ENCODE measurements at regions not wholly inside any gene's neighbourhood (a gene's known extent, or its start where the extent isn't known, plus 50 kb on each side); places are given as distances from the start of the nearest gene placed in this dataset.

GRCh38 chr12:130227641-130228040 lies 65.4 kb downstream of the FZD10 start:
- Histone ChIP-seq H3K4me3 (ENCODE audit: low read length in 3 of 3) (no peak overlapping the region), H3K9ac (ENCODE audit: low read depth in 1 of 3, low read length in 3 of 3) (no peak overlapping the region), H3K4me1 (ENCODE audit: control insufficient read depth in 3 of 3, insufficient read depth in 3 of 3, low read length in 3 of 3) (no peaks in the 10 kb centered on the region), H3K36me3 (ENCODE audit: control insufficient read depth in 3 of 3, insufficient read depth in 3 of 3, low read length in 3 of 3) (no peaks in the 10 kb centered on the region), H3K27ac (ENCODE audit: low read depth, low read length) (no peak overlapping the region), H3K9me3 (ENCODE audit: control insufficient read depth in 3 of 3, low read length in 3 of 3) (peaks cover 3 to 11% (median 4%) of the 10 kb centered on the region in 3 donors), H3K27me3 (ENCODE audit: control insufficient read depth in 3 of 3, insufficient read depth in 3 of 3, low read length in 3 of 3) (peaks cover 0 to 9% (median 6%) of the 10 kb centered on the region in 3 donors)

- no peaks in the 10 kb centered on the region for H3K9me3 ChIP-seq (ENCODE audit: control insufficient read depth in 3 of 3, low read length in 3 of 3)
- no peak overlapping the region for H3K27ac ChIP-seq (ENCODE audit: low read depth, low read length)
- peaks cover 0 to 8% (median 0%) of the 10 kb centered on the region in 3 donors for H3K27me3 ChIP-seq (ENCODE audit: control insufficient read depth in 3 of 3, insufficient read depth in 3 of 3, low read length in 3 of 3)
Observed at GRCh38 chr12:130236446-130236845, 74.2 kb downstream of the FZD10 start.

GRCh38 chr12:130240831-130241590 lies 78.7 kb downstream of the FZD10 start:
- Histone ChIP-seq H3K4me1 (ENCODE audit: control insufficient read depth in 3 of 3, insufficient read depth in 3 of 3, low read length in 3 of 3) (no peaks in the 10 kb centered on the region), H3K36me3 (ENCODE audit: control insufficient read depth in 3 of 3, insufficient read depth in 3 of 3, low read length in 3 of 3) (no peaks in the 10 kb centered on the region), H3K27ac (ENCODE audit: low read depth, low read length) (no peak overlapping the region), H3K4me3 (ENCODE audit: low read length in 3 of 3) (no peak overlapping the region), H3K9me3 (ENCODE audit: control insufficient read depth in 3 of 3, low read length in 3 of 3) (no peaks in the 10 kb centered on the region), H3K27me3 (ENCODE audit: control insufficient read depth in 3 of 3, insufficient read depth in 3 of 3, low read length in 3 of 3) (peaks cover 0 to 5% (median 0%) of the 10 kb centered on the region in 3 donors), H3K9ac (ENCODE audit: low read depth in 1 of 3, low read length in 3 of 3) (no peak overlapping the region)

More at GRCh38 chr12:130236446-130236845, 74.2 kb downstream of the FZD10 start:
- Histone ChIP-seq H3K36me3 (ENCODE audit: control insufficient read depth in 3 of 3, insufficient read depth in 3 of 3, low read length in 3 of 3) (no peaks in the 10 kb centered on the region), H3K4me3 (ENCODE audit: low read length in 3 of 3) (no peak overlapping the region), H3K9ac (ENCODE audit: low read depth in 1 of 3, low read length in 3 of 3) (no peak overlapping the region), H3K4me1 (ENCODE audit: control insufficient read depth in 3 of 3, insufficient read depth in 3 of 3, low read length in 3 of 3) (no peaks in the 10 kb centered on the region)

GRCh38 chr12:130242506-130242905 lies 80.2 kb downstream of the FZD10 start:
- Histone ChIP-seq H3K36me3 (ENCODE audit: control insufficient read depth in 3 of 3, insufficient read depth in 3 of 3, low read length in 3 of 3) (no peaks in the 10 kb centered on the region), H3K27me3 (ENCODE audit: control insufficient read depth in 3 of 3, insufficient read depth in 3 of 3, low read length in 3 of 3) (no peaks in the 10 kb centered on the region), H3K27ac (ENCODE audit: low read depth, low read length) (no peak overlapping the region), H3K4me3 (ENCODE audit: low read length in 3 of 3) (no peak overlapping the region), H3K9ac (ENCODE audit: low read depth in 1 of 3, low read length in 3 of 3) (no peak overlapping the region), H3K9me3 (ENCODE audit: control insufficient read depth in 3 of 3, low read length in 3 of 3) (no peaks in the 10 kb centered on the region), H3K4me1 (ENCODE audit: control insufficient read depth in 3 of 3, insufficient read depth in 3 of 3, low read length in 3 of 3) (no peaks in the 10 kb centered on the region)

- no peaks in the 10 kb centered on the region for H3K9me3 ChIP-seq (ENCODE audit: control insufficient read depth in 3 of 3, low read length in 3 of 3)
- H3K4me3 ChIP-seq (ENCODE audit: low read length in 3 of 3), result no peak overlapping the region
Observed at GRCh38 chr12:130245251-130245650, 83.0 kb downstream of the FZD10 start.

GRCh38 chr12:130246560-130246959 lies 84.3 kb downstream of the FZD10 start:
- no peaks in the 10 kb centered on the region for H3K4me1 ChIP-seq (ENCODE audit: control insufficient read depth in 3 of 3, insufficient read depth in 3 of 3, low read length in 3 of 3)
- H3K36me3 ChIP-seq (ENCODE audit: control insufficient read depth in 3 of 3, insufficient read depth in 3 of 3, low read length in 3 of 3), result no peaks in the 10 kb centered on the region
- H3K9ac ChIP-seq (ENCODE audit: low read depth in 1 of 3, low read length in 3 of 3), result no peak overlapping the region
- no peaks in the 10 kb centered on the region for H3K9me3 ChIP-seq (ENCODE audit: control insufficient read depth in 3 of 3, low read length in 3 of 3)
- H3K27me3 ChIP-seq (ENCODE audit: control insufficient read depth in 3 of 3, insufficient read depth in 3 of 3, low read length in 3 of 3), result no peaks in the 10 kb centered on the region
- H3K4me3 ChIP-seq (ENCODE audit: low read length in 3 of 3), result no peak overlapping the region
- H3K27ac ChIP-seq (ENCODE audit: low read depth, low read length), result no peak overlapping the region

More at GRCh38 chr12:130245251-130245650, 83.0 kb downstream of the FZD10 start:
- H3K27ac ChIP-seq (ENCODE audit: low read depth, low read length), result no peak overlapping the region
- H3K27me3 ChIP-seq (ENCODE audit: control insufficient read depth in 3 of 3, insufficient read depth in 3 of 3, low read length in 3 of 3), result no peaks in the 10 kb centered on the region
- H3K9ac ChIP-seq (ENCODE audit: low read depth in 1 of 3, low read length in 3 of 3), result no peak overlapping the region
- no peaks in the 10 kb centered on the region for H3K36me3 ChIP-seq (ENCODE audit: control insufficient read depth in 3 of 3, insufficient read depth in 3 of 3, low read length in 3 of 3)
- H3K4me1 ChIP-seq (ENCODE audit: control insufficient read depth in 3 of 3, insufficient read depth in 3 of 3, low read length in 3 of 3), result no peaks in the 10 kb centered on the region

GRCh38 chr12:130247634-130248237 lies 85.5 kb downstream of the FZD10 start:
- Histone ChIP-seq H3K9ac (ENCODE audit: low read depth in 1 of 3, low read length in 3 of 3) (no peak overlapping the region), H3K27ac (ENCODE audit: low read depth, low read length) (no peak overlapping the region), H3K27me3 (ENCODE audit: control insufficient read depth in 3 of 3, insufficient read depth in 3 of 3, low read length in 3 of 3) (no peaks in the 10 kb centered on the region), H3K4me1 (ENCODE audit: control insufficient read depth in 3 of 3, insufficient read depth in 3 of 3, low read length in 3 of 3) (no peaks in the 10 kb centered on the region), H3K9me3 (ENCODE audit: control insufficient read depth in 3 of 3, low read length in 3 of 3) (no peaks in the 10 kb centered on the region), H3K36me3 (ENCODE audit: control insufficient read depth in 3 of 3, insufficient read depth in 3 of 3, low read length in 3 of 3) (no peaks in the 10 kb centered on the region), H3K4me3 (ENCODE audit: low read length in 3 of 3) (no peak overlapping the region)

GRCh38 chr12:130249376-130249775 lies 87.1 kb downstream of the FZD10 start:
- H3K27me3 ChIP-seq (ENCODE audit: control insufficient read depth in 3 of 3, insufficient read depth in 3 of 3, low read length in 3 of 3), result no peaks in the 10 kb centered on the region
- no peaks in the 10 kb centered on the region for H3K9me3 ChIP-seq (ENCODE audit: control insufficient read depth in 3 of 3, low read length in 3 of 3)
- H3K4me1 ChIP-seq (ENCODE audit: control insufficient read depth in 3 of 3, insufficient read depth in 3 of 3, low read length in 3 of 3), result no peaks in the 10 kb centered on the region
- H3K4me3 ChIP-seq (ENCODE audit: low read length in 3 of 3), result no peak overlapping the region
- H3K9ac ChIP-seq (ENCODE audit: low read depth in 1 of 3, low read length in 3 of 3), result no peak overlapping the region
- H3K27ac ChIP-seq (ENCODE audit: low read depth, low read length), result no peak overlapping the region
- H3K36me3 ChIP-seq (ENCODE audit: control insufficient read depth in 3 of 3, insufficient read depth in 3 of 3, low read length in 3 of 3), result no peaks in the 10 kb centered on the region

- no peaks in the 10 kb centered on the region for H3K4me1 ChIP-seq (ENCODE audit: control insufficient read depth in 3 of 3, insufficient read depth in 3 of 3, low read length in 3 of 3)
- H3K9ac ChIP-seq (ENCODE audit: low read depth in 1 of 3, low read length in 3 of 3), result no peak overlapping the region
- no peaks in the 10 kb centered on the region for H3K27me3 ChIP-seq (ENCODE audit: control insufficient read depth in 3 of 3, insufficient read depth in 3 of 3, low read length in 3 of 3)
- H3K9me3 ChIP-seq (ENCODE audit: control insufficient read depth in 3 of 3, low read length in 3 of 3), result no peaks in the 10 kb centered on the region
- H3K36me3 ChIP-seq (ENCODE audit: control insufficient read depth in 3 of 3, insufficient read depth in 3 of 3, low read length in 3 of 3), result no peaks in the 10 kb centered on the region
- no peak overlapping the region for H3K27ac ChIP-seq (ENCODE audit: low read depth, low read length)
- no peak overlapping the region for H3K4me3 ChIP-seq (ENCODE audit: low read length in 3 of 3)
Observed at GRCh38 chr12:130251236-130251780, 86.4 kb upstream of the PIWIL1 start.

GRCh38 chr12:130253866-130254265 lies 83.8 kb upstream of the PIWIL1 start:
- Histone ChIP-seq H3K27ac (ENCODE audit: low read depth, low read length) (no peak overlapping the region), H3K9me3 (ENCODE audit: control insufficient read depth in 3 of 3, low read length in 3 of 3) (peaks cover 0 to 2% (median 0%) of the 10 kb centered on the region in 3 donors), H3K36me3 (ENCODE audit: control insufficient read depth in 3 of 3, insufficient read depth in 3 of 3, low read length in 3 of 3) (no peaks in the 10 kb centered on the region), H3K4me3 (ENCODE audit: low read length in 3 of 3) (no peak overlapping the region), H3K4me1 (ENCODE audit: control insufficient read depth in 3 of 3, insufficient read depth in 3 of 3, low read length in 3 of 3) (no peaks in the 10 kb centered on the region), H3K9ac (ENCODE audit: low read depth in 1 of 3, low read length in 3 of 3) (no peak overlapping the region), H3K27me3 (ENCODE audit: control insufficient read depth in 3 of 3, insufficient read depth in 3 of 3, low read length in 3 of 3) (no peaks in the 10 kb centered on the region)
